ENCODE measurements at regions not wholly inside any gene's neighbourhood (a gene's known extent, or its start where the extent isn't known, plus 50 kb on each side); places are given as distances from the start of the nearest gene placed in this dataset.

- TF ChIP-seq, protein P1, sequence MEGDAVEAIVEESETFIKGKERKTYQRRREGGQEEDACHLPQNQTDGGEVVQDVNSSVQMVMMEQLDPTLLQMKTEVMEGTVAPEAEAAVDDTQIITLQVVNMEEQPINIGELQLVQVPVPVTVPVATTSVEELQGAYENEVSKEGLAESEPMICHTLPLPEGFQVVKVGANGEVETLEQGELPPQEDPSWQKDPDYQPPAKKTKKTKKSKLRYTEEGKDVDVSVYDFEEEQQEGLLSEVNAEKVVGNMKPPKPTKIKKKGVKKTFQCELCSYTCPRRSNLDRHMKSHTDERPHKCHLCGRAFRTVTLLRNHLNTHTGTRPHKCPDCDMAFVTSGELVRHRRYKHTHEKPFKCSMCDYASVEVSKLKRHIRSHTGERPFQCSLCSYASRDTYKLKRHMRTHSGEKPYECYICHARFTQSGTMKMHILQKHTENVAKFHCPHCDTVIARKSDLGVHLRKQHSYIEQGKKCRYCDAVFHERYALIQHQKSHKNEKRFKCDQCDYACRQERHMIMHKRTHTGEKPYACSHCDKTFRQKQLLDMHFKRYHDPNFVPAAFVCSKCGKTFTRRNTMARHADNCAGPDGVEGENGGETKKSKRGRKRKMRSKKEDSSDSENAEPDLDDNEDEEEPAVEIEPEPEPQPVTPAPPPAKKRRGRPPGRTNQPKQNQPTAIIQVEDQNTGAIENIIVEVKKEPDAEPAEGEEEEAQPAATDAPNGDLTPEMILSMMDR (IDR thresholded peaks at IDR 0.05) = no peak
- TF ChIP-seq POLR2A (IDR thresholded peaks at IDR 0.05) (no peak), EP300 (IDR thresholded peaks at IDR 0.05; ENCODE audit: low read depth) (no peak), POLR2AphosphoS5 (IDR thresholded peaks at IDR 0.05) (no peak)
Measured at GRCh38 chr6:66866801-66867200, 1159.8 kb upstream of the EYS start.
